HG02981 (cell line): ENCODE measurements at regions not wholly inside any gene's neighbourhood (a gene's known extent, or its start where the extent isn't known, plus 50 kb on each side); places are given as distances from the start of the nearest gene placed in this dataset.

Source experiments
- ATAC-seq: cut with Tn5 transposase; IDR thresholded peaks from one replicate; pipeline ENCODE4 v1.9.1; 2021; ENCODE audit warnings: mild to moderate bottlenecking, moderate library complexity; ENCODE audit not compliant: unreplicated experiment

DNA sequence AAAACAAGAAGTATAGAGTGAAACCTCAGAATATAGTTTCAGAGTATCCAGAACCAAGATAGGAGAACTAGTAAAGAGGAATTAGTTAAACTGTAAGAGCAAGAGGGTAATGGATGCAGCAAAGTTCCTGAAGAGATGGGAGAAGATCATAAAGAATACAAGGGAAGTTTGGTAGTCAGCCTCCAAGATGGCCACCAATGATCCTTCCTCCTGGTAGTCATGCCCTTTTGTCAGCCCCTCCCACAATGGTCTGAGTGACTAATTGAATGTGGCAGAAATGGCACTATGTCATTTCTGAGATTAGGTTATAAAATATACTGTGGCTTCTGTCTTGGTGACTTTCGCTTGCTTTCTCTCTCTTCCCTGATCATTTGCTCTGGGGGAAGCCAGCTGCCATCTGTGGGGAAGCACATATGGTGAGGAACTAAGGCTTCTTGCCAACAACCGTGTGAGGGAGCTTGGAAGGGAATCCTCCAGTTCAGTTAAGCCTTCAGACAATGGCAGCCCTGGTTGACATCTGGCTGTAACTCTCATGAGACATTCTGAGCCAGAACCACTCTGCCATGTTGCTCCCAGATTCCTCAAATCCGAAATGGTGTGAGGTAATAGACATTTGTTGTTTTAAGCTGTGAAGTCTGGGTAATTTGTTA is 55.3 kb upstream of the AMN1 start:
- ATAC-seq, result no peak

DNA sequence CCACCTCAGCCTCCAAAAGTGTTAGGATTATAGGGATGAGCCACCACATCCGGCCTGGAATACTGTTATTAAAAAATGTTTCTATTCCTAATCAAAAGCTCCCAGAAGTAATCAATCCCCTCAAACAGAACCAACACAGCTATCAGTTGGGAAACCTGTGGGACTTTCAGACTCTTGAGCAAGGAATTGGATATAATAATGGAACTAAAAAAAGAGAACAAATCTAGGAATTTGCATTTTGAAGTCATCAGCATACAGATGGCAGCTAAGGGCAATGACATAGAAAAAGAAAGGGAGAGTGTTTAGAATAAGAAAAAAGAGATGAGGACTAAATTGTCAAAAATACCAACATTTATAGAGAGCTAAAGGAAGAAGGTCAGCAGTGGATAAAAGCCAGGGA is 54.7 kb upstream of the AMN1 start:
- ATAC-seq, result no peak

DNA sequence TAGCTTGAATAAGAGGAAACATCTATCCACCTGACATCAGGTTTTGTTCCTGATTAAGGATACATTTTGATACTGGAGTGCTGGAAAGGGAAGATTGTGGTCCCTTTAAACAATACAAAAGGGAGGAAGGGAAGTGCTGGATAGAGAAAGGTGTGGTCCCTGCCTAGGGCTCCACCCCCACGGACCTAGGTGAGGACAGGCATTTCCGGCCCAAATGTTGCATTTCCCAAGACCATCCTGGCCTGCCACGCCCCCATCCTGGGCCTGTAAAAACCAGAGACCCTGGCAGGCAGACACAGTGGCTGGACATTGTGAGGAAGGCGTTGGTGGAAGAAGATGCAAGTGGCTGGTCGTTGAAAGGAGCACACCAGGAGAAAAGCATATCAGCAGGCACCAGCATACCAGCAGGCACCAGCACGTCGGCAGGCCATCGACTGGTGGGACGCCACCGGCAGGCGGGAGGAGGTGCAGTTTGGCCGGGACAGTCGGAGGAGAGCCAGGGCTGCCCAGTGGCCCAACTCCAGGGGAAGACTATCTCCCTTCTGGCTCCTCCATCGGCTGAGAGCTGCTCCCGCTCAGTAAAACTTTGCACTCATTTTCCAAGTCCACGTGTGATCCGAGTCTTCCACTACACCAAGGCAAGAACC is 53.2 kb upstream of the AMN1 start:
- no peak for ATAC-seq

DNA sequence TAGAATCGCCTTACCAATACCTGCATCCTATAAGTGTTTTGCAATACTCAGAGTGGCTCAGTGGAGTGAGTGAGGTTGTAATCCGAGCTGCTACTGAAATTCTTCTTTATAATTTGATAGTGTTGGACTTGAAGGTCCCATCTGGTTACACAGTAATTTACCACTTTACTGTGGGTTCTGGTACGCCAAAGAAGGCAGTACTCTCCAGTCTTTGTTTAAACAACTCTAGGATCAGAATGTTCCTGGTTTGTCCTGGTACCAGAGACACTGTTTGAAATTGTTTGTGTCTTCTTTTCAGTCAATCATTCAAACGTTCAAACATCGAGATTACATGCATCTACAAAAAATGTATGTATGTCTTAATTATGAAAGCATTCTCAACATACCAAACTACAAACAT is 51.3 kb upstream of the AMN1 start:
- no peak for ATAC-seq

DNA sequence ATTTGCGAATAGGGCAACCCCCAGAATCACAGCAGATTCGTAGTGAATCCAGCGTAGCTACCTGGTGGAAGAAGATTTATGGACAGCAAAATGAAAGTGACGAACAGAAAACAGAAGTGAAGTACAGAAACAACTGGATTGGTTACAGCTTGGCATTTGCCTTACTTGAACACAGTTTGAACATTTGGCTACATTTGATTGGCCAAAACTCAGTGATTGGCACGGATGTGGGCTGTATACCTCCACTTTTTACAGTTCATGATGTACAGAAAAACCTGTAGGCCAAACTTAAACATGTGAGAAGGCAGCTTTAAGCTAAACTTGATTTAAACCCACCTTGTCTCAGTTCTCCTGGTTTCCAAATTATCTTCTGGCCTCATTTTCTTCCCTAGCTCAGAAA is 49.9 kb upstream of the AMN1 start:
- ATAC-seq, result no peak
